ENCODE measurements at regions not wholly inside any gene's neighbourhood (a gene's known extent, or its start where the extent isn't known, plus 50 kb on each side); places are given as distances from the start of the nearest gene placed in this dataset.
"Not testable (repeated sequence)": the region's sequence is repeated elsewhere in the genome, so short reads cannot be mapped to it uniquely, and the experiment has no call there.

GRCh38 chr4:74544655-74545361, 99.9 kb downstream of the AREG start:
- DNase-seq (ENCODE audit: low spot score), result no peak

GRCh38 chr4:74545448-74545847, 100.5 kb downstream of the AREG start:
- no peak for DNase-seq (ENCODE audit: low spot score)

GRCh38 chr4:74546057-74546456, 101.1 kb downstream of the AREG start:
- DNase-seq (ENCODE audit: low spot score), result no peak

- no peak for DNase-seq (ENCODE audit: low spot score)
Measured at GRCh38 chr4:74547042-74547441, 102.1 kb downstream of the AREG start.

- DNase-seq (ENCODE audit: low spot score), result no peak
Measured at GRCh38 chr4:74548561-74548960, 103.6 kb downstream of the AREG start.

GRCh38 chr4:74549936-74550335, 105.0 kb downstream of the AREG start:
- no peak for DNase-seq (ENCODE audit: low spot score)

GRCh38 chr4:74555231-74555630, 110.3 kb downstream of the AREG start:
- no peak for DNase-seq (ENCODE audit: low spot score)

GRCh38 chr4:74555843-74556242, 110.9 kb downstream of the AREG start:
- DNase-seq (ENCODE audit: low spot score), result no peak

- no peak for DNase-seq (ENCODE audit: low spot score)
Measured at GRCh38 chr4:74559853-74560252, 114.9 kb downstream of the AREG start.

- DNase-seq (ENCODE audit: low spot score), result no peak
Measured at GRCh38 chr4:74567981-74568380, 123.0 kb downstream of the AREG start.

- DNase-seq (ENCODE audit: low spot score), result no peak
Measured at GRCh38 chr4:74570095-74570494, 125.2 kb downstream of the AREG start.

GRCh38 chr4:74578329-74578728, 133.4 kb downstream of the AREG start:
- no peak for DNase-seq (ENCODE audit: low spot score)

- DNase-seq (ENCODE audit: low spot score), result not testable (repeated sequence)
Measured at GRCh38 chr4:74578865-74579264, 133.9 kb downstream of the AREG start.

- no peak for DNase-seq (ENCODE audit: low spot score)
Measured at GRCh38 chr4:74583089-74583700, 138.3 kb downstream of the AREG start.

GRCh38 chr4:74583757-74584156, 138.8 kb downstream of the AREG start:
- no peak for DNase-seq (ENCODE audit: low spot score)

GRCh38 chr4:74588350-74588749, 143.4 kb downstream of the AREG start:
- no peak for DNase-seq (ENCODE audit: low spot score)

GRCh38 chr4:74590476-74590875, 145.5 kb downstream of the AREG start:
- no peak for DNase-seq (ENCODE audit: low spot score)

GRCh38 chr4:74598611-74599325, 153.8 kb downstream of the AREG start:
- no peak for DNase-seq (ENCODE audit: low spot score)

- DNase-seq (ENCODE audit: low spot score), result no peak
Measured at GRCh38 chr4:74603186-74603585, 158.2 kb downstream of the AREG start.

- no peak for DNase-seq (ENCODE audit: low spot score)
Measured at GRCh38 chr4:74608151-74608949, 163.4 kb downstream of the AREG start.

GRCh38 chr4:74610491-74610890, 165.6 kb downstream of the AREG start:
- no peak for DNase-seq (ENCODE audit: low spot score)

- no peak for DNase-seq (ENCODE audit: low spot score)
Measured at GRCh38 chr4:74612837-74613236, 167.9 kb downstream of the AREG start.

All from putamen (tissue), 1 donor.